AML-193 (cell line): ENCODE measurements at regions not wholly inside any gene's neighbourhood (a gene's known extent, or its start where the extent isn't known, plus 50 kb on each side); places are given as distances from the start of the nearest gene placed in this dataset.
"Not testable (repeated sequence)": the region's sequence is repeated elsewhere in the genome, so short reads cannot be mapped to it uniquely, and the experiment has no call there.

Source experiments
- DNase-seq, 2 experiments: peaks; one replicate each; lab custom pipeline; 2025; lab: John Stamatoyannopoulos, UW

GRCh38 chr5:91241460-91241859, 141.7 kb downstream of the ARRDC3 start:
- not testable (repeated sequence) for DNase-seq

DNA sequence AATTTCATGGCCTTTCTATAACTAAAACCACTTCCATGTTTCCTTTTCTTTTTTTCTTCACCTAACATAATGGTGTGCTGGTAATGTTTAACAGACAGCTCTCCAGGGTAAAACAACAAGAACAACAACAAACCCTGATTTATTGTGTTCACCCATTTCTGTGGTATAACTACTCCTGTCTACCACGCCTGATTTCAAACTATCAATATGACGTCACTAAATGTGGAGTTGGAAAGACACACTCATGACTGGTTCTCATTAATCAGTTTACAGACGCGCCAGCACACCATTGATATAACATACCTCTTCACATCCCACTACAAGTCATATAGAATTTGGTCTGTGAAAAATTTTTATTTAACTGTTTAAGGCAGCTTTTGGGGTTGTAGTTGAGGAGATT, 142.9 kb downstream of the ARRDC3 start:
- no peak for DNase-seq

- DNase-seq = no peak
Measured at GRCh38 chr5:91235271-91235694, 147.8 kb downstream of the ARRDC3 start.

DNA sequence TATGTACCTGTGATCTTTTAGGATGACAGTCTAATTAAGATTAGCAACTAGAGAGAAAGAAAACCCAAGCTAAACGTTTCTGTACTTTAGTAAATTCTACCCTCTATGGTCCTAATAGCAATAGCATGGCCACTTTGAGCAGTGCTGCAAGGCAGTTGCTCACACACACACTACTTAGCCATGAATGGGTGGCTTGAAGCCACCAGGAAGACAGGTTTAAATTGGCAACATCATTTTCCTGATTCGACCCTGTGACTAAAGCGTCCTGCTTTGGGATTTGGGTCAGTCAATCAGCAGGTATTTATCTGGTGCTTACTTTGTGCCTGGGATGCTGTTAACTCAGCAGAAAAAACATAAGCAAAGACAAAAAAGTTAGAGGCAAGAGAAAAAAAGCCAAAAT, 150.6 kb downstream of the ARRDC3 start:
- DNase-seq = no peak

DNA sequence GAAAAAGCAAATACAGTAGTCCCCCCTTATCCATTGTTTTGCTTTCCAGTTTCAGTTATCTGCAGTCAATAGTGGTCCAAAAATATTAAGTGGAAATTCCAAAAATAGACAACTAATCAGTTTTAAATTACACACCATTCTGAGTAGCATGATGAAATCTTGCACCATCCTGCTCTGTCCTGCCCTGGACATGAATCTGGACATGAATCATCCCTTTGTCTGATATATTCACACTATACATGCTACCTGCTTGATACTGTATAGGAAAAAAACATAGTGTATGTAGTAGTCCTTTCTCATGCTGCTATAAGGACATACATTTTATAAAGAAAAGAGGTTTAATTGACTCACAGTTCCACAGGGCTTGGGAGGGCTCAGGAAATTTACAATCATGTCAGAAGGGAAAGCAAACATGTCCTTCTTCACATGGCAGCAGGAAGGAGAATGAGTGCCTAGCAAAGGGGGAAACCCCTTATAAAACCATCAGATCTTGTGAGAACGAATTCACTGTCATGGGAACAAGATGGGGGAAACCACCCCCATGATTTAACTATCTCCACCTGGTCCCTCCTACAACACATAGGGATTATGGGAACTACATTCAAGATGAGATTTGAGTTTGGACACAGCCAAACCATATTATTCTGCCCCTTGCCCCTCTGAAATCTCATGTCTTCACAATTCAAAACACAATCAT, 153.9 kb downstream of the ARRDC3 start:
- no peak for DNase-seq

- DNase-seq = peak; percentile 5 to 7
Measured at GRCh38 chr5:91228188-91228587, 154.9 kb downstream of the ARRDC3 start.

DNA sequence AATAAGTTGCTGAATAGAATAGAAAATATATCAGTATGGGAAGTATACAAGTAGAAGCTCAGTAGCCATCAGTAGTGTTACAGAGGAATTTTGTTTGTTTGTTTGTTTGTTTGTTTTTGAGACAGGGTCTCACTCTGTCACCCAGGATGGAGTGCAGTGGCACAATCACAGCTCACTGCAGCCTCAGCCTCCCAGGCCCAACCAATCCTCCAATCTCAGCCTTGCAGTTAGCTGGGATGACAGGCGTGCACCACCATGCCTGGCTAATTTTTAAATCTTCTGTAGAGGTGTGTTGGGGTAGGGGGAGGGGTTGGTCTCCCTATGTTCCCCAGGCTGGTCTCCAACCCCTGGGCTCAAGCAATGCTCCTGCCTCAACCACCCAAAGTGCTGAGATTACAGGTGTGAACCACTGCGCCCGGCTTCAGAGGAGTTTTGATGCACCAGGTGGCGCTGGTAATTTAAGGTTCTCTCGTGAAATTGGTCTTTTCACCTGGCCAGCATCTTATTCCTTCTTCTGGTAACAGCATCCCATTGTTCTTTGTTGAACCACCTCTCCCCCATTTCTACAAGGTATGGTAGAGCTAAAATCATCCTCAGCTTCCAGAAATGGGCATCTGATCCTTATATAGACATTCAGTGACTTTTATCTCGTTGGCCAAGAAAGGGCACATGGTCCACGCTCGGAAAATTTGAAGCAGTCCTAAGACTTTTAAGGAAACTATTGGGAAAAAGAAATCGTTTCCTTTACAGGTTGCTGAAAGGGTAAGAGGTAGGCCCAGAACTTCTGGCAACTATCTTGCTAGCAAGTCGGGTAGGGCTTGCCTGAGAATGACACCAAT, 157.1 kb downstream of the ARRDC3 start:
- no peak for DNase-seq

DNA sequence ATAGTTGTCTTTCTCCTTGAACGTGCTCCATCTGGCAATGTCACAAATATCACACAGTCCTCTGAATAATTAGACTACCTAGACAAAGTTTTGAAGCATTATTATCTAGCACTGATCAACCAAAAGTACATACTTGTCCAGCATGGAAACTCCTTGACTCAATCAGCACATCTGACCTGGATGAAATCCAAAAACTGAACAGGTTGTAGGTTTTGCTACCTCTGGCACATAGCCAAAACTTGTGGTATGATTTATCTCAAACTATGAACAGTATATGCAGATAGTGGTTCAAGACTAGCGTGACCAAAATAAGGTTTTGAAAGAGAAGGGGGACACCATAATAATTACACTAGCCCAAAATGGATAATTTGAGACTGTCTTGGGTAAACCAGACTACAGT, 158.1 kb downstream of the ARRDC3 start:
- DNase-seq = no peak

DNA sequence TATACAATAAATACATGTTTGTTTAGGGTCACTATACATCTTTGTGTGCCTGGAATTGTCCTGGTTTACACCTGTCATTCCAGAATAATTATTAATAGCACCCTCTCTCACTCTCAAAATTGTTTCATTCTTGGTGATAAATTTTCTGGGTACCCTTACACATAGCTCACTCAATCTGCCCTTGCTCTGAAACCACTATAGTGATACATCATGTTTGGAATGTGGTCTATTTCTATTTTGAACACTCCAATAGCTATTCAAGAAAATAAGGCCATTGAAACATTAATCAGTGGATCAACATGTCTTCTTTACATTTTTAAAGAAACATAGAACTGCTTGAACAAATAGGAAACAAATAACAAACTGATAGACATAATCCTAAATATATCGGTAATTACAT, 158.7 kb downstream of the ARRDC3 start:
- no peak for DNase-seq

GRCh38 chr5:91223886-91224285, 159.2 kb downstream of the ARRDC3 start:
- no peak for DNase-seq

GRCh38 chr5:91222482-91222881, 160.6 kb downstream of the ARRDC3 start:
- no peak for DNase-seq

- no peak for DNase-seq
Measured at GRCh38 chr5:91221917-91222316, 161.2 kb downstream of the ARRDC3 start.

GRCh38 chr5:91219803-91220371, 163.2 kb downstream of the ARRDC3 start:
- no peak for DNase-seq

DNA sequence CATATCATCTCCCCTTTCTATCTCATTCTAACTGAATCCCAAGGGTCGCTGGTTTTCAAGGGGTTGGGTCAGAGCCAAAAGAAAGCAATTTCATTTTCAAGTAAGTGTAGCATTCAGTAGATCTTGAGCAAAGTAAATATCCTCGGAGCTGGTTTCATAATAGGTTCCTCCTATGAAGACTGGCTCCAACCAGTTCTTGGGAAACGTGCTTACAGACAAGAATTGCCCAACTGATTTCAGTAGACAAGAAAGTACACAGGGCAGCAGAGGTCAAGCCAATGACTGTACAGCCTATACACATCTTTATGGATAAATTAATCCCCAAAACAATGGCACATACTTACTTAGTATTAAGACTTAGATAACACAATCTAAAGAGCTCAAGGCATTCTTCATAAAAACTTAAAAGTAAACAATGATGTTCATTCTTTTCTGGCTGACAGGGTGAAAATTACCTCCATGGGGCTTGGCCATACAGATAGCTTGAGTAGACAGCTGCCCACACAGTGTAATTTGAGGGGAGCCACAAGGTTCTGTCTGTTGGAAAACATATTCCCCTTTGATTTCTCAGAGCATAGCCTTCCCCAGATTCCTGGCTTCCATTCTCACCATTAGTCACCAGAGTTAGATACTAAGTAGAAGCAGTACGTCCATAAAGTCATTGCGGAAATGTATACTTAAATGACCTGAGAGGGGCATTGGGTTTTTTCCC, 163.9 kb downstream of the ARRDC3 start:
- peak; percentile 96 to 97 for DNase-seq

- no peak for DNase-seq
Measured at GRCh38 chr5:91217859-91218258, 165.3 kb downstream of the ARRDC3 start.

- no peak for DNase-seq
Measured at GRCh38 chr5:91214571-91214970, 168.5 kb downstream of the ARRDC3 start.
